ENCODE measurements at regions not wholly inside any gene's neighbourhood (a gene's known extent, or its start where the extent isn't known, plus 50 kb on each side); places are given as distances from the start of the nearest gene placed in this dataset.
"Not testable (repeated sequence)": the region's sequence is repeated elsewhere in the genome, so short reads cannot be mapped to it uniquely, and the experiment has no call there.

GRCh38 chr18:65592435-65592834 lies 158.4 kb upstream of the CDH7 start:
- H3K27me3 ChIP-seq (ENCODE audit: control insufficient read depth, insufficient read depth, low read length): no peaks in the 10 kb centered on the region
- no peak for FAIRE-seq

GRCh38 chr18:65587491-65587890 lies 163.3 kb upstream of the CDH7 start:
- FAIRE-seq (no peak), DNase-seq (ENCODE audit: low read depth) (peak; percentile 19)
- no peaks in the 10 kb centered on the region for H3K36me3 ChIP-seq (ENCODE audit: control insufficient read depth, insufficient read depth, low read length)
- no peak overlapping the region for H3K4me3 ChIP-seq (ENCODE audit: low read depth, low read length)
- TF ChIP-seq CTCF (IDR thresholded peaks at IDR 0.05; ENCODE audit: insufficient read depth, low read length, severe bottlenecking): no peak
- no peaks in the 10 kb centered on the region for H3K27me3 ChIP-seq (ENCODE audit: control insufficient read depth, insufficient read depth, low read length)

More at GRCh38 chr18:65592435-65592834, 158.4 kb upstream of the CDH7 start:
- Histone ChIP-seq H3K4me3 (ENCODE audit: low read depth, low read length) (no peak overlapping the region), H3K36me3 (ENCODE audit: control insufficient read depth, insufficient read depth, low read length) (no peaks in the 10 kb centered on the region)
- peak; percentile 31 for DNase-seq (ENCODE audit: low read depth)
- TF ChIP-seq CTCF (IDR thresholded peaks at IDR 0.05; ENCODE audit: insufficient read depth, low read length, severe bottlenecking): no peak

- H3K36me3 ChIP-seq (ENCODE audit: control insufficient read depth, insufficient read depth, low read length); DNase-seq (ENCODE audit: low read depth); H3K4me3 ChIP-seq (ENCODE audit: low read depth, low read length); H3K27me3 ChIP-seq (ENCODE audit: control insufficient read depth, insufficient read depth, low read length); FAIRE-seq: not testable (repeated sequence)
These were observed 168.7 kb upstream of the CDH7 start for GRCh38 chr18:65582094-65582493.

GRCh38 chr18:65568866-65569265 lies 181.9 kb upstream of the CDH7 start:
- Histone ChIP-seq H3K4me3 (ENCODE audit: low read depth, low read length) (no peak overlapping the region), H3K27me3 (ENCODE audit: control insufficient read depth, insufficient read depth, low read length) (no peaks in the 10 kb centered on the region), H3K36me3 (ENCODE audit: control insufficient read depth, insufficient read depth, low read length) (no peaks in the 10 kb centered on the region)
- FAIRE-seq (no peak), DNase-seq (ENCODE audit: low read depth) (peak; percentile 71)
- no peak for TF ChIP-seq CTCF (IDR thresholded peaks at IDR 0.05; ENCODE audit: insufficient read depth, low read length, severe bottlenecking)

GRCh38 chr18:65567372-65567771 lies 183.4 kb upstream of the CDH7 start:
- FAIRE-seq (no peak), DNase-seq (ENCODE audit: low read depth) (peak; percentile 56)
- H3K4me3 ChIP-seq (ENCODE audit: low read depth, low read length): no peak overlapping the region
- H3K27me3 ChIP-seq (ENCODE audit: control insufficient read depth, insufficient read depth, low read length): no peaks in the 10 kb centered on the region
- no peaks in the 10 kb centered on the region for H3K36me3 ChIP-seq (ENCODE audit: control insufficient read depth, insufficient read depth, low read length)
- peak; percentile 48 for TF ChIP-seq CTCF (IDR thresholded peaks at IDR 0.05; ENCODE audit: insufficient read depth, low read length, severe bottlenecking)

GRCh38 chr18:65548316-65548715 lies 202.5 kb upstream of the CDH7 start:
- no peaks in the 10 kb centered on the region for H3K27me3 ChIP-seq (ENCODE audit: control insufficient read depth, insufficient read depth, low read length)
- no peak for TF ChIP-seq CTCF (IDR thresholded peaks at IDR 0.05; ENCODE audit: insufficient read depth, low read length, severe bottlenecking)
- FAIRE-seq (no peak), DNase-seq (ENCODE audit: low read depth) (no peak)
- H3K36me3 ChIP-seq (ENCODE audit: control insufficient read depth, insufficient read depth, low read length): no peaks in the 10 kb centered on the region
- no peak overlapping the region for H3K4me3 ChIP-seq (ENCODE audit: low read depth, low read length)

Measured in bronchial epithelial cell (primary cell).